22Rv1 (cell line): ENCODE measurements at regions not wholly inside any gene's neighbourhood (a gene's known extent, or its start where the extent isn't known, plus 50 kb on each side); places are given as distances from the start of the nearest gene placed in this dataset.

ENCODE experiments used
- ZFX ChIP-seq: fragments of 450-650 bp; IDR thresholded peaks from 2 replicates; pipeline ENCODE4 v1.6.1; 2017; ENCODE audit warnings: antibody characterized with exemption, borderline replicate concordance
- TF ChIP-seq, protein P1 (sequence below): fragments of 450-650 bp; IDR thresholded peaks from 2 replicates; pipeline ENCODE4 v1.5.1; 2017; ENCODE audit warnings: mild to moderate bottlenecking

DNA sequence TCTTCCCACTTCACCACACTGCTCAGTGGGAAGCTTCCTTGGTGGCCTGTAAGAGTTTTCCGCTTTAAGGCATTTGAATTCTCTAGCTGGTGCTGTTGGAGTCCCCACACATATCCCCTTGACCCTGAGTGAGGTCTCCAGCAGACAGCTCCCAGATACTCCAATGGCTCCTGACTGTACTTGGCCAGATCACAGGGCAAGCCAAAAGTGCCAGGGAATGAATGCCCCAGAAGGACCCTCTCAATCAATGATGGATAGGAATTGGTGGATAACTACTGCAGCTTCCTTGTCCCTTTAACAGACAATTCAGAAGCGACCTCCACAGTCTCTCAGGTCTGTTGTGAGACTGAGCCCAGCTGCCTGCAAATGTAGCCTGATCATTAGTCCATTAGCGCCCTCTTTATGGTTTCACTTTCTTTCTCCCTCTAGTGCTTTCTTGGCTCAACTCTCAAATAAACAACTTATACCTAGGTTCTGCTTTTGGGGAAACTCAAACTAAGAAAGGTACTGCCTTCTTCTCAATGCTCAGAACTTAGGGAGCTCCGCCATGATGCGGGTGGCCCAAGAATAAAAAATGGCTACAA lies 283.0 kb downstream of the TCF7L2 start:
- TF ChIP-seq, protein P1, sequence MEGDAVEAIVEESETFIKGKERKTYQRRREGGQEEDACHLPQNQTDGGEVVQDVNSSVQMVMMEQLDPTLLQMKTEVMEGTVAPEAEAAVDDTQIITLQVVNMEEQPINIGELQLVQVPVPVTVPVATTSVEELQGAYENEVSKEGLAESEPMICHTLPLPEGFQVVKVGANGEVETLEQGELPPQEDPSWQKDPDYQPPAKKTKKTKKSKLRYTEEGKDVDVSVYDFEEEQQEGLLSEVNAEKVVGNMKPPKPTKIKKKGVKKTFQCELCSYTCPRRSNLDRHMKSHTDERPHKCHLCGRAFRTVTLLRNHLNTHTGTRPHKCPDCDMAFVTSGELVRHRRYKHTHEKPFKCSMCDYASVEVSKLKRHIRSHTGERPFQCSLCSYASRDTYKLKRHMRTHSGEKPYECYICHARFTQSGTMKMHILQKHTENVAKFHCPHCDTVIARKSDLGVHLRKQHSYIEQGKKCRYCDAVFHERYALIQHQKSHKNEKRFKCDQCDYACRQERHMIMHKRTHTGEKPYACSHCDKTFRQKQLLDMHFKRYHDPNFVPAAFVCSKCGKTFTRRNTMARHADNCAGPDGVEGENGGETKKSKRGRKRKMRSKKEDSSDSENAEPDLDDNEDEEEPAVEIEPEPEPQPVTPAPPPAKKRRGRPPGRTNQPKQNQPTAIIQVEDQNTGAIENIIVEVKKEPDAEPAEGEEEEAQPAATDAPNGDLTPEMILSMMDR: no peak
- TF ChIP-seq ZFX: no peak
